Panc1 (cell line): ENCODE measurements at regions not wholly inside any gene's neighbourhood (a gene's known extent, or its start where the extent isn't known, plus 50 kb on each side); places are given as distances from the start of the nearest gene placed in this dataset.

Experiments
- ATAC-seq: fragments of 200-7000 bp; cut with Tn5 transposase; 2 replicates; pipeline ENCODE4 v1.9.1; 2020; ENCODE audit warnings: mild to moderate bottlenecking, moderate library complexity
- BruUV-seq: library from RNA; stranded (reverse); fragments of 400-500 nt; replicated peaks from 2 replicates; lab custom pipeline; 2021; lab: Mats Ljungman, UMichigan
- CTCF ChIA-PET: fragments of 300-600 bp; sonication (Branson Sonifier 250); formaldehyde crosslinking; loops from one replicate; lab custom pipeline; 2022; ENCODE audit warnings: antibody characterized with exemption; lab: Charles Lee
- POLR2A ChIA-PET: fragments of 300-600 bp; sonication (Branson Sonifier 250); formaldehyde crosslinking; loops from one replicate; lab custom pipeline; 2022; ENCODE audit warnings: antibody characterized with exemption; lab: Charles Lee
- DNase-seq: peaks from one replicate; pipeline ENCODE4 v3.0.0-alpha.2; 2010; ENCODE audit warnings: low read depth, low spot score
- H3K27ac ChIP-seq: 2 replicates; pipeline ENCODE4 v1.5.1; 2011; ENCODE audit warnings: mild to moderate bottlenecking, low read length, inconsistent platforms
- H3K27me3 ChIP-seq: fragments of 200-500 bp; sonication (Bioruptor generic); 2 replicates; pipeline ENCODE4 v1.6.0; 2014; ENCODE audit warnings: low read length, inconsistent platforms; ENCODE audit not compliant: control insufficient read depth, insufficient read depth
- H3K36me3 ChIP-seq: fragments of 200-500 bp; sonication (Bioruptor generic); 2 replicates; pipeline ENCODE4 v1.5.1; 2014; ENCODE audit warnings: inconsistent platforms, mild to moderate bottlenecking, low read length, moderate library complexity; ENCODE audit not compliant: control insufficient read depth, insufficient read depth
- H3K4me1 ChIP-seq: 2 replicates; pipeline ENCODE4 v1.5.1; 2011; ENCODE audit warnings: inconsistent platforms, mild to moderate bottlenecking, low read length, moderate library complexity; ENCODE audit not compliant: control insufficient read depth, insufficient read depth
- H3K4me3 ChIP-seq, 2 experiments: 2 replicates each; pipeline ENCODE4 v1.5.1; 2011 to 2012; ENCODE audit warnings: low read depth in 2 of 2, low read length in 2 of 2, mild to moderate bottlenecking in 2 of 2, inconsistent platforms in 1 of 2, moderate library complexity in 1 of 2
- H3K9me3 ChIP-seq: fragments of 200-500 bp; sonication (Bioruptor generic); 2 replicates; pipeline ENCODE4 v1.5.1; 2014; ENCODE audit warnings: low read depth, mild to moderate bottlenecking, inconsistent platforms, low read length, moderate library complexity; ENCODE audit not compliant: control insufficient read depth, insufficient read depth
- POLR2AphosphoS5 ChIP-seq: IDR thresholded peaks from 2 replicates; pipeline ENCODE4 v1.6.1; 2012; ENCODE audit warnings: mild to moderate bottlenecking, low read depth, low read length, moderate library complexity
- SIN3A ChIP-seq: IDR thresholded peaks from 2 replicates; pipeline ENCODE4 v1.6.1; 2012; ENCODE audit warnings: low read depth, mild to moderate bottlenecking, low read length, moderate library complexity, borderline replicate concordance; ENCODE audit not compliant: insufficient read depth
- TCF7L2 ChIP-seq: IDR thresholded peaks from 2 replicates; pipeline ENCODE4 v1.6.1; 2011; ENCODE audit warnings: mild to moderate bottlenecking, low read depth, low read length, inconsistent platforms
- in situ Hi-C: cut with HindIII; loops from 2 replicates; pipeline ENCODE4 v1.10.0; 2016; ENCODE audit warnings: low sequenced_read_pairs, low pct_unique_long_range_greater_than_20kb
- intact Hi-C: fragments of 100-400 bp; cut with micrococcal nuclease; formaldehyde crosslinking; loops from one replicate; pipeline ENCODE4 v1.10.0; 2022; ENCODE audit not compliant: unreplicated experiment
- TF ChIP-seq, protein P1 (sequence below): fragments of 450-650 bp; IDR thresholded peaks from 2 replicates; pipeline ENCODE4 v1.5.1; 2017; ENCODE audit warnings: mild to moderate bottlenecking
- TF ChIP-seq, protein P2 (sequence below), 2 experiments: IDR thresholded peaks; 2 replicates each; pipeline ENCODE4 v1.6.1; 2011 to 2012; ENCODE audit warnings: low read depth in 2 of 2, control low read depth in 1 of 2, low read length in 1 of 2, mild to moderate bottlenecking in 1 of 2, moderate library complexity in 1 of 2; ENCODE audit not compliant: insufficient read depth in 1 of 2

DNA sequence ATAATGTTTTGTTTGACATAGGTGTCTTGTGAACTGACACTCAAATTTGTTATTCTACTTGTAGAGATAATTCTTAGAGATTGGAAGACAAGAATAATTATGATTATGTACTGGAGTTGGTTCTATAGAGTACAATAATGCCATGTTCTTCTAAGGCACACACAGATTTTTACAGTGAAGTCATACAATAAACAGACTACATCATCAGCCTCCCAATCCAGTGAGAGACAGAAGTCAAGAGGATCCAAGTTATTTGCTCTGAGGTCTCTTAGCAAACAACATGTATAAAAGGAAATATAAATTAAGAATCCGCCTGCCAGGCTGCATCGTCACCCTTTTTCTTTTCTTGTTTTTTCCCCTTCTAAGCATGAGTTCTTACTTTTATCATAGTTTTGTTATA, 613.5 kb upstream of the SETBP1 start:
- CTCF ChIA-PET: no interaction called here
- intact Hi-C loops (no loop called here), in situ Hi-C loops (no loop called here)
- Histone ChIP-seq H3K4me3 (no peak overlapping the region), H3K27me3 (no peaks in the 10 kb centered on the region), H3K36me3 (no peaks in the 10 kb centered on the region), H3K9me3 (no peaks in the 10 kb centered on the region), H3K27ac (no peak overlapping the region), H3K4me1 (no peaks in the 10 kb centered on the region)
- DNase-seq (no peak), ATAC-seq (no peak)
- TF ChIP-seq, protein P1, sequence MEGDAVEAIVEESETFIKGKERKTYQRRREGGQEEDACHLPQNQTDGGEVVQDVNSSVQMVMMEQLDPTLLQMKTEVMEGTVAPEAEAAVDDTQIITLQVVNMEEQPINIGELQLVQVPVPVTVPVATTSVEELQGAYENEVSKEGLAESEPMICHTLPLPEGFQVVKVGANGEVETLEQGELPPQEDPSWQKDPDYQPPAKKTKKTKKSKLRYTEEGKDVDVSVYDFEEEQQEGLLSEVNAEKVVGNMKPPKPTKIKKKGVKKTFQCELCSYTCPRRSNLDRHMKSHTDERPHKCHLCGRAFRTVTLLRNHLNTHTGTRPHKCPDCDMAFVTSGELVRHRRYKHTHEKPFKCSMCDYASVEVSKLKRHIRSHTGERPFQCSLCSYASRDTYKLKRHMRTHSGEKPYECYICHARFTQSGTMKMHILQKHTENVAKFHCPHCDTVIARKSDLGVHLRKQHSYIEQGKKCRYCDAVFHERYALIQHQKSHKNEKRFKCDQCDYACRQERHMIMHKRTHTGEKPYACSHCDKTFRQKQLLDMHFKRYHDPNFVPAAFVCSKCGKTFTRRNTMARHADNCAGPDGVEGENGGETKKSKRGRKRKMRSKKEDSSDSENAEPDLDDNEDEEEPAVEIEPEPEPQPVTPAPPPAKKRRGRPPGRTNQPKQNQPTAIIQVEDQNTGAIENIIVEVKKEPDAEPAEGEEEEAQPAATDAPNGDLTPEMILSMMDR: no peak
- TF ChIP-seq POLR2AphosphoS5: no peak
- no peak for TF ChIP-seq TCF7L2
- TF ChIP-seq SIN3A: no peak
- TF ChIP-seq, protein P2, sequence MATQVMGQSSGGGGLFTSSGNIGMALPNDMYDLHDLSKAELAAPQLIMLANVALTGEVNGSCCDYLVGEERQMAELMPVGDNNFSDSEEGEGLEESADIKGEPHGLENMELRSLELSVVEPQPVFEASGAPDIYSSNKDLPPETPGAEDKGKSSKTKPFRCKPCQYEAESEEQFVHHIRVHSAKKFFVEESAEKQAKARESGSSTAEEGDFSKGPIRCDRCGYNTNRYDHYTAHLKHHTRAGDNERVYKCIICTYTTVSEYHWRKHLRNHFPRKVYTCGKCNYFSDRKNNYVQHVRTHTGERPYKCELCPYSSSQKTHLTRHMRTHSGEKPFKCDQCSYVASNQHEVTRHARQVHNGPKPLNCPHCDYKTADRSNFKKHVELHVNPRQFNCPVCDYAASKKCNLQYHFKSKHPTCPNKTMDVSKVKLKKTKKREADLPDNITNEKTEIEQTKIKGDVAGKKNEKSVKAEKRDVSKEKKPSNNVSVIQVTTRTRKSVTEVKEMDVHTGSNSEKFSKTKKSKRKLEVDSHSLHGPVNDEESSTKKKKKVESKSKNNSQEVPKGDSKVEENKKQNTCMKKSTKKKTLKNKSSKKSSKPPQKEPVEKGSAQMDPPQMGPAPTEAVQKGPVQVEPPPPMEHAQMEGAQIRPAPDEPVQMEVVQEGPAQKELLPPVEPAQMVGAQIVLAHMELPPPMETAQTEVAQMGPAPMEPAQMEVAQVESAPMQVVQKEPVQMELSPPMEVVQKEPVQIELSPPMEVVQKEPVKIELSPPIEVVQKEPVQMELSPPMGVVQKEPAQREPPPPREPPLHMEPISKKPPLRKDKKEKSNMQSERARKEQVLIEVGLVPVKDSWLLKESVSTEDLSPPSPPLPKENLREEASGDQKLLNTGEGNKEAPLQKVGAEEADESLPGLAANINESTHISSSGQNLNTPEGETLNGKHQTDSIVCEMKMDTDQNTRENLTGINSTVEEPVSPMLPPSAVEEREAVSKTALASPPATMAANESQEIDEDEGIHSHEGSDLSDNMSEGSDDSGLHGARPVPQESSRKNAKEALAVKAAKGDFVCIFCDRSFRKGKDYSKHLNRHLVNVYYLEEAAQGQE (IDR thresholded peaks at IDR 0.05; ENCODE audit: insufficient read depth in 1 of 2, low read depth in 2 of 2, low read length in 1 of 2): no peak
- BruUV-seq: no TSS peak
- POLR2A ChIA-PET: no interaction called here

DNA sequence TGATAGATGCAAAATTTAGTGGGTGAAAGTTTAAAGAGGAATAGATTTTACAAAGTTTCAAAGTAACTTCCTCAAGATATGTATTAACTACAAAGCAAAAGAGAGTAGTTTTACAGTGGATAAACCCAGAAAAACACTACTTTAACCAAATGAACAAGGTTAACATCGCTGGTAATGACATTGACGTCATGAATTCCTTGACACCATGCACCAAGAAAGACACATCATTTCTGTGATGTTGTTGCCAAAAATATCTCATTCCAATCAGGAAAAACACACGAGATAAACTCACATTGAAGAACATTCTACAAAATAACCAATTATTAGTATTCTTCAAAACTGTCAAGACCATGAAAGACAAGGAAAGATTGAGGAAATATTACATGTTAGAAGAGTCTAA, 605.6 kb upstream of the SETBP1 start:
- H3K9me3 ChIP-seq: no peaks in the 10 kb centered on the region
- no peak overlapping the region for H3K27ac ChIP-seq
- no peaks in the 10 kb centered on the region for H3K27me3 ChIP-seq
- BruUV-seq: no TSS peak
- no peaks in the 10 kb centered on the region for H3K36me3 ChIP-seq
- ChIA-PET POLR2A (no interaction called here), CTCF (no interaction called here)
- intact Hi-C loops: no loop called here
- TF ChIP-seq, protein P1: no peak
- TF ChIP-seq TCF7L2: no peak
- TF ChIP-seq SIN3A: no peak
- no peak for TF ChIP-seq POLR2AphosphoS5
- TF ChIP-seq, protein P2 (IDR thresholded peaks at IDR 0.05; ENCODE audit: insufficient read depth in 1 of 2, low read depth in 2 of 2, low read length in 1 of 2): no peak
- in situ Hi-C loops: no loop called here
- no peaks in the 10 kb centered on the region for H3K4me1 ChIP-seq
- no peak for DNase-seq
- ATAC-seq: no peak
- H3K4me3 ChIP-seq: no peak overlapping the region
